HCT116 (cell line): ENCODE measurements at regions not wholly inside any gene's neighbourhood (a gene's known extent, or its start where the extent isn't known, plus 50 kb on each side); places are given as distances from the start of the nearest gene placed in this dataset.

ENCODE experiments used
- ATAC-seq: fragments of 200-7000 bp; cut with Tn5 transposase; 2 replicates; pipeline ENCODE4 v1.9.1; 2020; ENCODE audit warnings: mild to moderate bottlenecking, moderate library complexity
- BruUV-seq: library from RNA; stranded (reverse); fragments of 400-500 nt; replicated peaks from 2 replicates; lab custom pipeline; 2021; lab: Mats Ljungman, UMichigan
- CTCF ChIA-PET: fragments of 300-600 bp; sonication (Branson Sonifier 250); formaldehyde crosslinking; loops from one replicate; lab custom pipeline; 2021; ENCODE audit warnings: antibody characterized with exemption; lab: Charles Lee
- POLR2A ChIA-PET: fragments of 300-600, 350-600 bp; sonication (Branson Sonifier 250); formaldehyde crosslinking; loops from one replicate; lab custom pipeline; 2021; ENCODE audit warnings: antibody characterized with exemption; lab: Charles Lee
- RAD21 ChIA-PET, 2 experiments: fragments of 300-600 bp; sonication (Branson Sonifier 250); formaldehyde crosslinking; loops; one replicate each; lab custom pipeline; 2023; ENCODE audit warnings: low total read pairs in 2 of 2; ENCODE audit not compliant: uncharacterized antibody in 2 of 2, unreplicated experiment in 2 of 2, low non-redundant PET in 1 of 2; lab: Charles Lee
- DNase-seq: peaks from one replicate; pipeline ENCODE4 v3.0.0-alpha.2; 2010; ENCODE audit warnings: low read depth, low spot score
- H2AFZ ChIP-seq: fragments of 200-600 bp; shearing (Covaris generic), sonication (generic); 2 replicates; pipeline ENCODE4 v1.6.1; 2017; ENCODE audit warnings: low read depth, mixed run types, mixed read lengths, antibody characterized with exemption, low read length; ENCODE audit not compliant: poor library complexity, severe bottlenecking
- H3K27ac ChIP-seq: 2 replicates; pipeline ENCODE4 v1.5.1; 2012; ENCODE audit warnings: low read depth, low read length
- H3K27me3 ChIP-seq: fragments of 200-600 bp; sonication (generic); 2 replicates; pipeline ENCODE4 v1.6.1; 2016; ENCODE audit warnings: mixed run types, low read length, mixed read lengths; ENCODE audit not compliant: insufficient read depth
- H3K36me3 ChIP-seq, 2 experiments: fragments of 200-500 bp in 1 of 2; fragments of 200-600 bp in 1 of 2; sonication (Bioruptor generic) in 1 of 2; sonication (generic) in 1 of 2; 2 replicates each; pipeline versions ENCODE4 v1.5.1 to v1.6.1; 2014 to 2016; ENCODE audit warnings: low read length in 2 of 2, inconsistent platforms in 1 of 2, mixed read lengths in 1 of 2, mixed run types in 1 of 2; ENCODE audit not compliant: insufficient read depth in 2 of 2, control insufficient read depth in 1 of 2
- H3K4me1 ChIP-seq, 2 experiments: fragments of 200-600 bp in 1 of 2; sonication (generic) in 1 of 2; 2 replicates each; pipeline versions ENCODE4 v1.5.1 to v1.6.1; 2012 to 2017; ENCODE audit warnings: low read length in 2 of 2, inconsistent platforms in 1 of 2, mild to moderate bottlenecking in 1 of 2, mixed read lengths in 1 of 2, mixed run types in 1 of 2, moderate library complexity in 1 of 2; ENCODE audit not compliant: insufficient read depth in 2 of 2, control insufficient read depth in 1 of 2
- H3K4me2 ChIP-seq: fragments of 200-600 bp; sonication (generic); 2 replicates; pipeline ENCODE4 v1.6.1; 2017; ENCODE audit warnings: mixed run types, low read length, mixed read lengths
- H3K4me3 ChIP-seq, 2 experiments: fragments of 200-600 bp in 1 of 2; sonication (generic) in 1 of 2; replicated peaks in 1 of 2; 2 replicates each; pipeline ENCODE4 v1.5.1; 2011 to 2016; ENCODE audit warnings: low read length in 2 of 2, control low read depth in 1 of 2, low read depth in 1 of 2, mild to moderate bottlenecking in 1 of 2, mixed read lengths in 1 of 2, mixed run types in 1 of 2
- H3K79me2 ChIP-seq: fragments of 200-600 bp; sonication (generic); 2 replicates; pipeline ENCODE4 v1.6.1; 2017; ENCODE audit warnings: mild to moderate bottlenecking, mixed run types, low read length, moderate library complexity, mixed read lengths; ENCODE audit not compliant: insufficient read depth
- H3K9ac ChIP-seq: fragments of 200-600 bp; sonication (generic); 2 replicates; pipeline ENCODE4 v1.6.1; 2016; ENCODE audit warnings: low read length, mixed read lengths
- H3K9me2 ChIP-seq: fragments of 200-600 bp; sonication (generic), shearing (Covaris generic); 2 replicates; pipeline ENCODE4 v1.6.1; 2017; ENCODE audit warnings: mixed run types, mild to moderate bottlenecking, moderate library complexity; ENCODE audit not compliant: insufficient read depth
- H3K9me3 ChIP-seq, 2 experiments: fragments of 200-500 bp in 1 of 2; fragments of 200-600 bp in 1 of 2; sonication (Bioruptor generic) in 1 of 2; sonication (generic) in 1 of 2; 2 replicates each; pipeline ENCODE4 v1.6.1; 2014 to 2017; ENCODE audit warnings: low read length in 2 of 2, mixed read lengths in 2 of 2, inconsistent platforms in 1 of 2, low read depth in 1 of 2, mild to moderate bottlenecking in 1 of 2, mixed run types in 1 of 2, moderate library complexity in 1 of 2; ENCODE audit not compliant: control insufficient read depth in 1 of 2, insufficient read depth in 1 of 2
- H4K20me1 ChIP-seq: fragments of 200-600 bp; sonication (generic), shearing (Covaris generic); 2 replicates; pipeline ENCODE4 v1.6.1; 2017; ENCODE audit warnings: mixed run types, mild to moderate bottlenecking, moderate library complexity; ENCODE audit not compliant: insufficient read depth
- ATF3 ChIP-seq: IDR thresholded peaks from 2 replicates; pipeline ENCODE4 v1.6.1; 2012
- CEBPB ChIP-seq: IDR thresholded peaks from 2 replicates; pipeline ENCODE4 v1.6.1; 2012; ENCODE audit warnings: low read depth
- EGR1 ChIP-seq: IDR thresholded peaks from 2 replicates; pipeline ENCODE4 v1.6.1; 2012; ENCODE audit warnings: low read depth
- EZH2phosphoT487 ChIP-seq: fragments of 200-600 bp; IDR thresholded peaks from 2 replicates; pipeline ENCODE4 v1.6.1; 2018; ENCODE audit warnings: antibody characterized with exemption, borderline replicate concordance
- FOSL1 ChIP-seq: IDR thresholded peaks from 2 replicates; pipeline ENCODE4 v1.6.1; 2012; ENCODE audit warnings: low read depth
- MAX ChIP-seq: IDR thresholded peaks from 2 replicates; pipeline ENCODE4 v1.6.1; 2012
- POLR2A ChIP-seq: IDR thresholded peaks from 2 replicates; pipeline ENCODE4 v1.7.0; 2011; ENCODE audit warnings: borderline replicate concordance; ENCODE audit not compliant: insufficient read depth, insufficient read length; ENCODE audit errors: extremely low read depth
- REST ChIP-seq: IDR thresholded peaks from 2 replicates; pipeline ENCODE4 v1.6.1; 2012; ENCODE audit warnings: low read depth
- SP1 ChIP-seq: IDR thresholded peaks from 2 replicates; pipeline ENCODE4 v1.6.1; 2012; ENCODE audit warnings: low read depth
- TCF7L2 ChIP-seq: IDR thresholded peaks from 2 replicates; pipeline ENCODE4 v1.7.0; 2011; ENCODE audit warnings: borderline replicate concordance, inconsistent platforms; ENCODE audit not compliant: insufficient read depth, insufficient read length; ENCODE audit errors: extremely low read depth
- ZFX ChIP-seq: fragments of 450-650 bp; IDR thresholded peaks from 2 replicates; pipeline ENCODE4 v1.6.1; 2017
- ZNF274 ChIP-seq: fragments of 200-500 bp; sonication (Bioruptor generic); IDR thresholded peaks from 2 replicates; pipeline ENCODE4 v1.6.1; 2014; ENCODE audit warnings: mild to moderate bottlenecking, low read depth, low read length, inconsistent platforms
- intact Hi-C: fragments of 100-400 bp; cut with micrococcal nuclease; formaldehyde crosslinking; loops from 2 replicates; pipeline ENCODE4 v1.10.0; 2022
- TF ChIP-seq, protein P1 (sequence below), 3 experiments: fragments of 200-600 bp in 1 of 3; sonication (generic) in 1 of 3; IDR thresholded peaks in 2 of 3; conservative IDR thresholded peaks in 1 of 3; 2 replicates each; pipeline ENCODE4 v1.5.1; 2012 to 2017; ENCODE audit warnings: low read depth in 2 of 3, low read length in 2 of 3, antibody characterized with exemption in 1 of 3, borderline replicate concordance in 1 of 3, control low read depth in 1 of 3, mild to moderate bottlenecking in 1 of 3, mixed read lengths in 1 of 3, mixed run types in 1 of 3, moderate library complexity in 1 of 3; ENCODE audit not compliant: insufficient read depth in 1 of 3

- intact Hi-C loops, result loop anchor here (10.0 kb wide), 1 partner anchor 57 kb away; no protein-coding TSS in a partner anchor
- Histone ChIP-seq H4K20me1 (no peaks in the 10 kb centered on the region; the same call in 1 of the 2 replicates), H3K27me3 (peaks cover 14% of the 10 kb centered on the region; the same call in 1 of the 2 replicates), H3K9ac (no peak overlapping the region), H2AFZ (no peak overlapping the region), H3K9me2 (no peaks in the 10 kb centered on the region), H3K4me3 (no peak overlapping the region), H3K79me2 (no peaks in the 10 kb centered on the region), H3K27ac (no peak overlapping the region), H3K9me3 (no peaks in the 10 kb centered on the region), H3K4me1 (no peaks in the 10 kb centered on the region), H3K4me2 (no peak overlapping the region), H3K36me3 (no peaks in the 10 kb centered on the region)
- RAD21 ChIA-PET, result no interaction called here
- ATAC-seq (no peak), DNase-seq (no peak)
- no TSS peak for BruUV-seq
- CTCF ChIA-PET, result no interaction called here
- TF ChIP-seq SP1 (no peak), FOSL1 (no peak), ZNF274 (no peak), EGR1 (no peak), ZFX (no peak), POLR2A (no peak), EZH2phosphoT487 (no peak), MAX (no peak)
- POLR2A ChIA-PET, result no interaction called here
Observed at GRCh38 chr17:12597895-12598294, 67.8 kb upstream of the MYOCD start.

GRCh38 chr17:12599186-12599920 is 66.3 kb upstream of the MYOCD start:
- Histone ChIP-seq H3K79me2 (no peaks in the 10 kb centered on the region), H3K27me3 (peaks cover 14% of the 10 kb centered on the region; the same call in 1 of the 2 replicates), H3K36me3 (no peaks in the 10 kb centered on the region), H3K27ac (no peak overlapping the region), H4K20me1 (no peaks in the 10 kb centered on the region; the same call in 1 of the 2 replicates), H3K9ac (no peak overlapping the region), H3K4me2 (no peak overlapping the region), H3K4me1 (no peaks in the 10 kb centered on the region), H3K4me3 (no peak overlapping the region), H3K9me2 (no peaks in the 10 kb centered on the region), H3K9me3 (no peaks in the 10 kb centered on the region), H2AFZ (no peak overlapping the region)
- ChIA-PET RAD21 (no interaction called here), POLR2A (no interaction called here), CTCF (no interaction called here)
- BruUV-seq, result no TSS peak
- DNase-seq (no peak), ATAC-seq (no peak)
- intact Hi-C loops, result loop anchor here (10.0 kb wide), 1 partner anchor 55 kb away; no protein-coding TSS in a partner anchor
- TF ChIP-seq ZFX, result no peak
- TF ChIP-seq, protein P1, sequence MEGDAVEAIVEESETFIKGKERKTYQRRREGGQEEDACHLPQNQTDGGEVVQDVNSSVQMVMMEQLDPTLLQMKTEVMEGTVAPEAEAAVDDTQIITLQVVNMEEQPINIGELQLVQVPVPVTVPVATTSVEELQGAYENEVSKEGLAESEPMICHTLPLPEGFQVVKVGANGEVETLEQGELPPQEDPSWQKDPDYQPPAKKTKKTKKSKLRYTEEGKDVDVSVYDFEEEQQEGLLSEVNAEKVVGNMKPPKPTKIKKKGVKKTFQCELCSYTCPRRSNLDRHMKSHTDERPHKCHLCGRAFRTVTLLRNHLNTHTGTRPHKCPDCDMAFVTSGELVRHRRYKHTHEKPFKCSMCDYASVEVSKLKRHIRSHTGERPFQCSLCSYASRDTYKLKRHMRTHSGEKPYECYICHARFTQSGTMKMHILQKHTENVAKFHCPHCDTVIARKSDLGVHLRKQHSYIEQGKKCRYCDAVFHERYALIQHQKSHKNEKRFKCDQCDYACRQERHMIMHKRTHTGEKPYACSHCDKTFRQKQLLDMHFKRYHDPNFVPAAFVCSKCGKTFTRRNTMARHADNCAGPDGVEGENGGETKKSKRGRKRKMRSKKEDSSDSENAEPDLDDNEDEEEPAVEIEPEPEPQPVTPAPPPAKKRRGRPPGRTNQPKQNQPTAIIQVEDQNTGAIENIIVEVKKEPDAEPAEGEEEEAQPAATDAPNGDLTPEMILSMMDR (IDR thresholded peaks at IDR 0.05 in 2 of 3, conservative IDR thresholded peaks at IDR 0.05 in 1 of 3; ENCODE audit: borderline replicate concordance in 1 of 3, insufficient read depth in 1 of 3, low read depth in 2 of 3, low read length in 2 of 3), result no peak
- no peak for TF ChIP-seq FOSL1
- no peak for TF ChIP-seq TCF7L2
- no peak for TF ChIP-seq CEBPB
- TF ChIP-seq ATF3, result no peak
- no peak for TF ChIP-seq REST
